T1000 (cell line): ENCODE measurements at regions not wholly inside any gene's neighbourhood (a gene's known extent, or its start where the extent isn't known, plus 50 kb on each side); places are given as distances from the start of the nearest gene placed in this dataset.
"Not testable (repeated sequence)": the region's sequence is repeated elsewhere in the genome, so short reads cannot be mapped to it uniquely, and the experiment has no call there.

ENCODE experiments used
- DNase-seq: peaks from one replicate; lab custom pipeline; 2025; ENCODE audit warnings: mixed read lengths; lab: John Stamatoyannopoulos, UW

DNA sequence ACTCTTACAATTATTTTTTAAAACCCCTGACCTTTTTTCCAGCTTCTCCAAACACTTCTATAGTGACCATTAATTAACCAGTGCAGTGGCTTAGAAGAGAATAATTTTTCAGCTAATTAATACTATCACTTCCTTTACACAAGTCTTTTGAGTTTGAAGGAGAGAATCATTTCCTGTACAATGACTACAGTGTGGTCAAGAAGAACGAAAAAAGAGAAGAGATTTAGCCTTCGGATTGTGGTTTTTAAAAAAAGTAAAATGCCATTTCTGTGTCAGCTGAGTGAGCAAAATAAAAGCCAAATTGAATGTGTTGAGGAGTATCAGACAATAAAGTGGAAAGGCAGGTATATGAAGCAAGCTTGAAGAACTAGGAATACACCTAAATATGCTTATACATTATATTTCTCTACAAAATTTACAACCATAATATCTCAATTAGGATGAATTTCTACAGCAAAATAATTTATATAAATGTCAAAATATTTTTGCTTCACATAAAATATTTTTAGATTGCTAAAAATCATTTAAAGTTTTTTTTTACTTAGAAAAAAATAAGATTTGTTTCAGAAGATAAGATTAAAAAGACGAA lies 1155.2 kb upstream of the CNTN5 start:
- DNase-seq = no peak

DNA sequence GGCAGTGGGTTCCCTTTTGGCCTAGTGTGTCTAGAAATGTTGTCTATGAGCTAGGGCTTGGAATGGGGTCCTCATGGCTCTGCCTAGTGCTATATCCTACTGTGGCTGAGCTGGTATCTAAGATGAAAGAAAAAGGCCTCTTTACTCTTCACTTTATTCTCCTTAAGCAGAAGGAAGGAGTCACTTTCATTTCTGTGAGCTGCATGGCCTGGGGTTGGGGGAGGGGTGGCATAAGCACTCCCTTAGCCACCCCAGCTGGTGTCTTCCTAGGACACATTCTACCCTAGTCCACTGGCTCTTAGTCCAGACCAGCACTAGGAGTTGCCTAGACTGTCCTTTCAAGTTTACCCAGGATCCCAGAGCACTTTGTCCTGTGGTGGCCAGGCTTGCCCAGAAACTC lies 1148.9 kb upstream of the CNTN5 start:
- no peak for DNase-seq

DNA sequence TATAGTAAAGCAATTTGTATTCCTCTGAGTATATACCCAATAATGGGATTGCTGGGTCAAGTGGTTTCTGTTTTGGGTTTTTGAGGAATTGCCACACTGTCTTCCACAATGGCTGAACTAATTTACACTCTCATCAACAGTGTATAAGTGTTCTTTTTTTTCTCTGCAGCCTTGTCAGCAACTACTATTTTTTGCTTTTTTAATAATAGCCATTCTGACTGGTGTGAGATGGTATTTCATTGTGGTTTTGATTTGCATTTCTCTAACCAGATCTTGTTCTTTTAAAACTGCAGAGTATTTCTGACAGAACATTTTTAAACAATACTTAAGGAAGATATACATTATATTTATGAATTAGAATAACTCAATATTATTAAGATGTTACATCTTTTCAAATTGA lies 1140.5 kb upstream of the CNTN5 start:
- no peak for DNase-seq

DNA sequence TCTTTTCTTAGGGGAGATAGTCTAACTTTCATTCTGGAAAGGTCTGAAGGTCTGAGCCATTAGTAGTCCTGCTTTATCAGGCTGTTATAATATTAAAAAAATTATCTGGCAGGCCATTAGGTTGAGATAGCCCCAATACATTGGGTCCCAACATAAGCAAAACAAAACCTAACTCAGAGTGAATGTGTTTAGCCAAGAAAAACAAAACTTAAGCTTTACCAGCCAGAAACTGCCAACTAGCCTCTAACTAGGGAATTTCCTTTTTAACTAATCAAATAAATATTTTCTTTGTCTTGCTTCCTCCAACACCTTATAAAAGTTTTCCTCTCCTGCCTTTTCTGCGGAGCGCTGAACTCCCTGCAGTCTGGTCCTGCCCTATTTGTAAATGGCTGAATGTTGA lies 1137.7 kb upstream of the CNTN5 start:
- DNase-seq = no peak

DNA sequence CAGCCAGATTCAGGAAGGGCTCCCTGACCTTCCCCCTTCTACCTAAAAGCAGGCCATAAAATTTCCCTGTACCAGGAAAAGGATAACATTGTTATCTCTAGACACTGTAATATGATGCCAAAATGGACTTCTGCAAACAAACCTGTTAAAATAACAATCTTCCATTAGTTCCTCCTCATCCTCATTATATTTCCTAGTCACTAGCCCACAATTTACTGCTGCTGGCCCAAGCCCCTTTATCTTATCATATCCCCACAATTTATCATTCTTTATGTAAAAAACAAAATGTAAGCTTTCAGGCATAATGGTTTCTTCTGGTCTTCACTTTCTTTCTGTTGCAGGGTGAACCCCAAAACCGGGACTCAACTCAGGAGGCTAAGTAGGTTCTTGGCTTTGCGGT lies 1132.1 kb upstream of the CNTN5 start:
- no peak for DNase-seq

DNA sequence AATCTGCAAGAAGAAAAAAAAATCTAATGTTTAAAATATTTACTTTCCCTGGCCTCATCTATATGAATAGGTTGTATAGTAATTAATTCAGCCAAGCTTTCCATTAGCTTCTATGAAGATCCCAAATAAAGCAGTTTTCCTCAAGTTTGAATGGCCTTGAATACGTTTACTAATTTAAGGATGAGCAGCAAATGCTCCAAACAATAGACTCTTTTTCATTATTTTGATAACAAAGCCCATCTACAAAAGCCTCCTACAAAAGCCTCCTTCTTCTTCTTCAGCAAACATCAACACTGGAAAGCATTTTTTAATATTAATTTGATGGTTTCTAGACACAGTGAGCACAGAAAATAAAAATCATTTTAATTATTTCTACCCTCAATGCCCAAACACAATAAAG lies 1130.3 kb upstream of the CNTN5 start:
- DNase-seq = no peak

DNA sequence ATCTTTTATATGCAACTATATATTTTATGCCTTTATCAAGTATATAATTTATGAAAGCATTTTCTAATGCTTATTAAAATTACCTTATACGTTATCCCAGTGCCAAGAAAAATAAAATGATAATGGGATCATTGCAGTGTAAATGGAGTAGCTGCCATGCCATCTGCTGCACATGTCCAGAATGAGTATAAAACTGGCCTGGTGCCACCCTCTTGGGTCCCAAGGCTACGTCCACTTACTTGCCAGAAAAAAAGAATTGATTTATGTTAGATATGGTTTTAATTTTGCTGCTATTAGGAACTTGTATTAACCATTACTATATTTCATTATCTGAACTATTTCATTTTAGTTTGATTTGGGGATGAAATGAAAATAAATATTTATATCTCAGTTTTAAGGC lies 1127.1 kb upstream of the CNTN5 start:
- no peak for DNase-seq

DNA sequence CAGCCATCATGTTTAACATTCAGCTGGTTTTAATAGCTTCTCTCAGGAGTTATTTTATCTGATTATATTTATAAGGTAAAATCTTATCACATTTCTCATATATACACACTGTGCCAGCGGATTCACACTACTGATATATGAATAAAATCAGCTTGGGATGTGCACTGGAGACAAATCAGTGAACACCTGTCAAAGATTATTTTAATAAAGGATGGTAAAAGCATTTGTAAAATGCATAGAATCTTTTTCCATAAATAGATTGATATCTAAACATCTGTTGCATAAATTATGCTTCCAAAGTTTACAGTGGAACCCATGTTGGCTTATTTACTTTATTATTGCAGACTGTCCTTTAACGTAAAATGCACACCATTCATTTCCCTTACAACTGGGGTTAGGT lies 1125.8 kb upstream of the CNTN5 start:
- DNase-seq = no peak

DNA sequence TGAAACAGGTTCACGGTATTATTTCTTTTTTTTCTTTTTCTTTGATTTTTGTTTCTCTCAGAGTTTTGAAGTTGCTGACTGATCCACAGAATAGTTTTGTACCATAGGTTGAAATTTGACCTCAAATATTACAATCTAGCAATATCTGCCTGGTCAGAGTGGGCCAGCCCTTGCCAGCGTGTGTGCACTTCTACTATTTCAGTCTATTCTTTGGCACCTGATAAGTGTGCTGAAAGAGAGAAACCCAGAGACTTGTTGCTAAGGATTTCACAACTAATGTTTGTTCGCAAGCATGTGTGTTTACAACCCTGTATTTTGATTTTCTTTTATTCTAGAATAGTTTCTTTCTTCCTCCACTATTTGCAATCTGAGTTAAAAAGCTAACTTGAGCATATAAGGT lies 1125.2 kb upstream of the CNTN5 start:
- DNase-seq = no peak

DNA sequence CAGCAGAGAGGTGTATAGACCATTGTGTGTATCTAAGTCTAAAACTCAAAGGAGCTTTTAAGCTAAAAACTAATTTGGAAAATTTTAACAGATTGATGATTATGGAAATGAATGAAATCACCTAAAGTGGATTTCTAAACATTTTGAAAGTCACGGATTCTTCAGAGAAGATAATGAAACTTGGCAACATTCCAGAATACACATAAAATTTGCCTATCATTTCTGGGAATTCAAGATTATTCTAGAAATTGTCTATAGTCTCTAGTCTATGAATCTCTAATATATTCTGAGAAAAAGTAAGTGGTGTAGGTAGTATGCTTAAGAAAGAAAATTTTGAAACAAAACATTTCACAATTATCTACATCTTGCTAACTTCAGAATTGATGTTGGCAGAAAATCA lies 1117.9 kb upstream of the CNTN5 start:
- DNase-seq = no peak

DNA sequence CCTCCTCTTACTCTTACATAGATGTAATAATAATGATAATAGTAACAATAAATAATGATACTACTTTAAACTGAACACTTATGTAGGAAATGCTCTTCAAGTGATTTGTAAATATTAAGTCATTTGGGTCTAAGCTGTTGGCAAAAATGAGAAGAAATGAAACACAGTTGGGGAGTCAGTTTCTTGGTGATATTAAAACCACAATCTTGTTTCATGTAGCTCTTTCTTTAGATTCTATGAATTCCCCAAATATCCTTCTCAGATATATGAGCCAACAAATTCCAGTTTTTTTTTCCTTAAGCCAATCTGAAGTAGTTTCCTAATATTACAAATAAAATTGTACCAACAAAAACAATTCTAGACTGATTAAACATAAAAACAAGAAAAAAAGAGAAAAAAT lies 1115.6 kb upstream of the CNTN5 start:
- DNase-seq = no peak

DNA sequence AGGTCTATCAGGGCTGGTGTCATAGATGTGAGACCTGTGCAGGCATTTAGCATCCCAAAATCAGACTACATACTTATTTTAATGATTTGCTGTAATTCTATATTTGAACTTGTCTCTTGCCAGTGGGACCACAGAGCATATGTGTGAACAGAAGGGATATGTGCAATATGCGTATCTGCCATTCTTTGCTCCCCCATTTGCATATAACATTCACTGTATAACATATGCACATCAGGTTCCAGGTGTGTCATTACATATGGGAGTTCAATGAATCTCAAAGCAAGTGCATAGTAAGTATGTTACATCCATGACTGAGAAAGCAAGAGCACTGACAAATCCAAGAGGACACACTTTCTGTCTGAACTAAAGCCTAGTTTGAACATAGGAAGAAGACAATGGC lies 1115.1 kb upstream of the CNTN5 start:
- no peak for DNase-seq

DNA sequence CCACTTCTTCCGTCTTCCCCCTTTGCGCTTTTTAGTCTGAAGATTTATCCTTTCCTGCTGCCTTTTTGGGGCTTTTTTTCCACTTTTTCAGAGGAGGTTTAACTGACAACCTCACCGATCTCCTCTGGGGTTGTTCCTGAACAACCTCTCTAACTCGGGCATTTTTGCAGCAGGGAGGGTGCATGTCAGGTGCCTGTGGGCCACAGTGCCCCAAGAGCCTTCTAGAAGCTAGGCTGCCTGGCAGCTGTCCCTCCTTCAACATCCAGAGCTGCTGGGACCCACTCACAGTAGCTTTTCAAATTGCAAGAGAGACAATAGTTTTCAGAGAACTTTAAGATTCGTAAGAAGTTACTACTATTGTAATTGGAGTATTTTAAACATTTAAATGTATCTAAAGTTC lies 1112.4 kb upstream of the CNTN5 start:
- no peak for DNase-seq

DNA sequence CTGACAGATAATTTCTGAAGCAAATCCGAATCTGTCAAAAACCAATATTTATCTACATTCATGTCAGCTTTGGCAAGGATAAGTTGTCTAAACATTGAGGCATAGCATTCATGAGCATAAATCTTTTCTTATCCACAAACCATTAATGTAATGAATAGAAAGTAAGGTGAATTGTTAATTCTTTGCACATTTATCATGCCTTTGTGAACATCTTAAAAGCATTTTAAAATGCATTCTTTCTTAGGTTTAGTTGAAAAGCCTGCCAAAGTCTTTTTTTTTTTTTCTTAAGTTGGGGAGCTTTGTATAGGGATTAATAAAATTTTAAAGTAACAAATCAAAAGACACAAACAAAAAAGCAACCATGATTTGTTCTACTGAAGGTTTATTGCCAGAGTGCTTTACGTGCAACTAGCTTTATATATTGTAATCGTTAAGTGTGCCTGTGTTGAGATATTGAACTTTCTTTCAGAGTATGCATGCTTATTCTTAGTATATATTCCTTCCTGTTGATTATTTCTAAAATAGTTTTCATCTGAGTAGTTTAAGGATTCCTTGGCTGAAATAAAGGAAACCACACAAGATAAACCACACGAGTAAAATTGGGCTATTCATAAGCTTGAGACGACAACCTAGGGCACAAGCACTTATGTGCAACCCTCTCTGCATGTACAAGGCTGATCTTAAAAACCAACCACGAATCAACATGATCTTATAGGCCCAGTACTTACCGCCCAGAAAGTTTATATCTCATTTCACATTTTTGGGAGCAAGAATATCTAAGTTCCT lies 1110.9 kb upstream of the CNTN5 start:
- DNase-seq = no peak

DNA sequence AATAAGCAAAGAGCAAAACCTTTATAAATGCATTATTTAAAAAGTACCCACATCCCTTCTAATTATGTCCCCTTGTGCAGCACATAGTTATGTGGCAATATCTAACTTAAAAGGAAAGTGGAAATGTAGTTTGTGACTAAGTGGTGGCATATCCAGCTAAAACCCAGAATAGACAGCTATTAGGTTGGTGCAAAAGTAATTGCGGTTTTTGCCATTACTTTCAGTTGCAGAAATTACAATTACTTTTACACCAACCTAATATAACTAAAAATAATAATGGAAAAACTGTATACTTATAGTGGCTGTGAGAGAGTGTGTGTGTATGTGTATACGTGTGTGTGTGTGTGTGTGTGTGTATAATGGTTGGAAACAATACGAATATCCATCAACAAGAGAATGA lies 1108.1 kb upstream of the CNTN5 start:
- no peak for DNase-seq

DNA sequence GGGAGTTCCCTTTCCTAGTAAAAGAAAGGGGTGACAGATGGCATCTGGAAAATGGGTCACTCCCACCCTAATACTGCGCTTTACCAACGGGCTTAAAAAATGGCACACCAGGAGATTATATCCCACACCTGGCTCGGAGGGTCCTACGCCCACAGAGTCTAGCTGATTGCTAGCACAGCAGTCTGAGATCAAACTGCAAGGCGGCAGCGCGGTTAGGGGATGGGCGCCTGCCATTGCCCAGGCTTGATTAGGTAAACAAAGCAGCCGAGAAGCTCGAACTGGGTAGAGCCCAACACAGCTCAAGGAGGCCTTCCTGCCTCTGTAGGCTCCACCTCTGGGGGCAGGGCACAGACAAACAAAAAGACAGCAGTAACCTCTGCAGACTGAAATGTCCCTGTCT lies 1097.8 kb upstream of the CNTN5 start:
- not testable (repeated sequence) for DNase-seq

DNA sequence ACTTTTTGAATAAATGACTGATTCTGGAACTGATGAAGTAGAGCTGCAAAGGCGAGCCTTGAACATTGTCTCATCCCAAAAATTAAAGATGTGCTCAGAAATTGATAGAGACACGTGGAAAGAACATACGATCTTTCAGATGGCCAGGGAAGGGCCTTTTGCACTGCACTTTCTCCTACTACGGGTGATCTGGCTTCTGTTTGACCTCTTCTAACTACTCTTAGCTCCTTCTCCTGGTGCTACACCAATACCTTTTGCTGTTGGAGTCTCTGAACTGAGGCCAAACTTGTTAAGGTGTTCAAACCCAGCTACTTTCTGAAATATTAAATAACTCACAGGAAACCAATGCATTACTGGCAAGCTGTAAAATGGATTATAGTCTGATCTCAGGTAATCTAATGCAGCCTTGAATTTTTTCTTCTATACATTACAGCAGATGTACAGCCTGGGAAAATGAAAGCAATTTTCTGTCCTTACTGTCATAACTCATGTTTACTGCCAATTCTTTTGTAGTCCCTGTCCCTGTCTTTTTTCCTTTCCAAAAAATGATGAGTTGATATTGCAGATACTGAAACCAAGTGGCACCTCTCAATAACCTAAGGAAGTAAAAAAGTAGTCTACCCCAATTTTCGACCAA lies 1086.1 kb upstream of the CNTN5 start:
- DNase-seq = no peak

DNA sequence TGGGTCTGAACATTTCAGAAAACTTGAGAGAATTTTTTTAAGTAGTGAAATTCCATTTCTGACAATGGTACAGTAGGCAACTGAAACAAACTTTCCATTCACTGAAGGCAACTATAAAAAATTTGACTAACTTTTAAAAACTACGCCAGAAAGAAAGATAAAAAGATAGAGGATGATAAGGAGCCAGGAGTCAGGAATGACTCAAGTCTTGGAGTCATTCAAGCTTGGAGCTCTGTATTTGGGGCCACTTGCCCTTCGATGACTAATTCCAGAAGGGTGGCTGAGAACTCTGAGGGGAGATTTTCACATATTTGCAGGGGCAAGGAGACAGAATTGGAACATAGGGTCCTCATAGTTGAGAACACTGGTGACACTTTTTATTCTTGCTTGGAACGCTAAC lies 1083.2 kb upstream of the CNTN5 start:
- no peak for DNase-seq

DNA sequence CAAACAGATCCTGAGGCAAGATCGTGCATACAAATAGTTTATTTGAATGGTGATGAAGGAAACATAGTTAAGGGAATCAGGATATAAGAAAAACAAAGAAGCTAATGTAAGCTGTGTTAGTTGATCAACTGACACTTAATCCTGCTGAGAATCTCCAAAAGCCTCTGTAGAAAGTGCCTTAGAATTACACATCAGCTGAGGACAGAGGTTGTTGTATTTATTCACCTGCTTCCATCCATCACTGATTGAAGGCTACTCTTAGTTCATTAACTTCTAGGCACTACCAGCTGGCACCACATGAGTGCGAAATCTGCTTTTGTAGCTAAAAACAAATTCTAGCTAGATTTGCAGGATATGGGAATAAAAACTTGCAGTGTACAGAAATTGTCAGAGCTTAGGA lies 1082.0 kb upstream of the CNTN5 start:
- DNase-seq = no peak

DNA sequence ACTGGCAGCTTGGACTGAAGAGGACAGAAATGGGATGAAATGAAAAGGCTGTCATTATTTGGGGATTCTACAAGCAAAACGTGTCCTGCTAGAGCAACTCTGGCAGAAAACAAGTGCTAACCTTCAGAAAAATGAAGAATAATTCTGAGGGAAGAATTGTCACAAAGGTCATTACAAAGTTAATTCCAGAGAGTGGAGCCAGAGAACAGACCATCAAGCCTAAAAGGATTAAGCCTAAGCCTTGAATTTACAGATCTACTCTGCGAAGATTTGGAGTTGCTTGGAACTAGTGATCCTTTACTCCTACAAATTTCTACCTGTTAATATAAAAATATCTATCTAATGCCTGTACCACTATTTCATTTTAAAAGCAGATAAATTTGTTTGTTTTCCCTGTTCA lies 1077.3 kb upstream of the CNTN5 start:
- DNase-seq = no peak

DNA sequence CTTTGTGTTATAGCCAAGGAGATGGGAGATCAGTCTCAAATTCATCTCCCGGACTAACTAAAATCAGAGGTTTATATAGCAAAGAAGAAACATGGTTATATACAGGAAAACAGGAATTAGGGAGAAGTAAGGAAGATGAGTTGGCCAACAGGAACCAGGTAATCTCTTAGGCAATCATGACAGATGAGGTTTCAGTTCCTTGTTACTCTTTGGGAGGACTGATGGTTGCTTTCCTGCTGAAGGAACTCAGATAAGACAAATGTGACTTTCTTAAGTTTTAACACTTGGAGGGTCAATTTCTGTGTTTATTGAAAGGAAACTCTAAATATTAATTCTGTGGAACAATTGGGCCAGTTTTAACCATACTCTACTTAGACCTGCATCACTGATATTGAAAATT lies 1072.0 kb upstream of the CNTN5 start:
- no peak for DNase-seq

DNA sequence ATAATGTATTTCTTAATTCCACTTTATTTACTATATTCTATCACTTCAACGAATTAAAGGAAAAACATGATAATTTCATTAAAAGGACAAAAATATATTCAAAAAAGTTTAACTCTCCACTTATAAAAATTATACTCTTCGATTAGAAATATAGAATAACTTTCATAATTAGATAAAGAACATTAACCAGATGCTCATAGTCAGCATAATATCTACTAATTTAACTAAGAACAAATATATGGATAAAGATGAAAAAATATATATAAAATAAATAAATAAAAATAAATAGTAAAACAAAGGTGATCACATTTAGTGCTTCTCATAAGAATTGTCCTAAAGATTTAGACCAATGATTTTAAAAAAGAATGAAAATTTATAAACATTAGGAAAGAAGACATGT lies 1065.2 kb upstream of the CNTN5 start:
- no peak for DNase-seq

DNA sequence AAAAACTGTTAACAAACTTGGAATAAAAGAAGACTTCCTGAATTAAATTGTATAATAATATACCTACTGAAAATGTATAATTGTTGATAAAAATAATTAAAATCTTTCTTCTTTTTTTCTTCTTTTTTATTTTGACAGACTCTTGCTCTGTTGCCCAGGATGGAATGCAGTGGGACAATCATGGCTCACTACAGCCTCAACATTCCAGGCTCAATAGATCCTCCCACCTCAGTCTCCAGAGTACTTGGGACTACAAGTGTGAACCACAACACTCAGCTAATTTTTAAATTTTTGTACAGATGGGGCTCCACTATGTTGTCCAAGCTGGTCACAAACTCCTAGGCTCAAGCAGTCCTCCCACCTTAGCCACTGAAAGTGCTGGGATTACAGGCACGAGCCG lies 1063.8 kb upstream of the CNTN5 start:
- DNase-seq = no peak

DNA sequence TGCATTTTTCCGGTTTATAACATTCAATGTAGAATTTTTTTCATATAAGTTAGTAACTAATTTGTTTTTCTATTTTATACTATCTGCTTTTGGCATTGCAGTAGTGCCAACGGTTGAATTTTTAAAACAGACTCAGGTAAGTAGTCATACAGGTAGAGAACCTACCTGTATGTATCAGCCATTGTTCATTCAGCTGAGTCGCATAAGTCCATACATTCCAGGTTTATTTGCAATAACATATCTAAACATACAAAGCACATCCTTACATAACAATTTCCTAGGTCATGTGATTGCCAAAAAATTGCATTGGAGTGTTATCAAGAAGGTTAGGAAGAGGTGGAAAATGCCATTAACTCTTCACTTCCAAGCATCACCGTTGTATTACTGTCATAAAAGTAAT lies 1059.3 kb upstream of the CNTN5 start:
- DNase-seq = no peak
